HG03565 (cell line): ENCODE measurements at regions not wholly inside any gene's neighbourhood (a gene's known extent, or its start where the extent isn't known, plus 50 kb on each side); places are given as distances from the start of the nearest gene placed in this dataset.

Experiments used
- ATAC-seq: cut with Tn5 transposase; IDR thresholded peaks from one replicate; pipeline ENCODE4 v1.9.1; 2021; ENCODE audit warnings: mild to moderate bottlenecking, moderate library complexity; ENCODE audit not compliant: unreplicated experiment

DNA sequence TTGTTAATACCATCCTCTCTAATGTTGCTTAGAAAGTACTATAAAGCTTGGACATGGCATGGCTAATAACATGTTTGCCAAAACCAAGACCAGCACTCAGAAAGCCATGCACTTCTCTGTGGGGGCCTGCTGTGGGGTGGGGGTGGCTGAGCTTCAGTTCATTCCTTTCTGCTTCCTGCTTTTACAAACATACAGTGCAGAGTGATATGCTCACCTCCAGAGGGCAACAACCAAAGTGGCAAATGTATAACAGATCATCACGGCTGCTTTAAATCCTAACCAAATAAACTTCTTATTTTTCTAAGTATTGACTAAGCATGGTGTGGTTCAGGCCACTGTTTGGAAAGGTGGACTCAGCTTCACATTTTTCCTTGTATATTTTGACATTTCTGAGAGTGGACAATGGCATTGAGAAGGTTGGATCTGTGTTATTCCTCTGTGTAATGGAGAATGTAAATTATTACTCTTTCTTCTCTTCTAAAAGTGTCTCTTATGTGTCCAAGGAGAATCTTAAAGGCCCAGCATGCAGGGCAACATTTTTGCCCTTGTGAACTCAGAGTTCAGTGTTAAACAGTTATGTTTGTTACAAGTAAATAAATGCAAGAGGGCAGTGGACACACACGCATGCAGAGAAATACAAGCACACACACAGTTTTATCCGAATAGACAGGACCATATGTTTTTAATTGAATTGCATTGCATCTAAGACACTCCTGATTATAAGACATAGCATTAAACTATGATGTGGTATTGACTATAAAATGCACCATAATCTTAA, 186.1 kb downstream of the HERPUD2 start:
- no peak for ATAC-seq

DNA sequence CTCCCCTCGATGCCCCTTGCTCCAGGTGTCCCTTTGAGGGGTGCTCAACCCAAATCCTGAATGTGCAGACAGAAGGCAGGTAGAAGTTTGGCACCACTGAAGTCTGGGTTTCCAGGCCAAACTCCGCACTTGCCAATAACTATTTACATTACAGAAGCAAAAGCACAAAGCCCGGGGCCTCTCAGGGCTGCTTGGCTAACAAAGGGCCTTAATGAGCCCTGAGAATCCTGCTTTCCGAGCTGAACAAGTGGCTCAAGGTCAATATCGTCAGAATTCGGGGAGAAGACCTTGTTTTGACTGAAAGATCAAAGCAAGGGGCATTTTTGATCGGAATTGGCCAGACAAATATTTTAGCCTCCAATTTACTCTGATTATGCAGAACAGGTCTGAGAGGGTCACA, 189.9 kb downstream of the HERPUD2 start:
- no peak for ATAC-seq

DNA sequence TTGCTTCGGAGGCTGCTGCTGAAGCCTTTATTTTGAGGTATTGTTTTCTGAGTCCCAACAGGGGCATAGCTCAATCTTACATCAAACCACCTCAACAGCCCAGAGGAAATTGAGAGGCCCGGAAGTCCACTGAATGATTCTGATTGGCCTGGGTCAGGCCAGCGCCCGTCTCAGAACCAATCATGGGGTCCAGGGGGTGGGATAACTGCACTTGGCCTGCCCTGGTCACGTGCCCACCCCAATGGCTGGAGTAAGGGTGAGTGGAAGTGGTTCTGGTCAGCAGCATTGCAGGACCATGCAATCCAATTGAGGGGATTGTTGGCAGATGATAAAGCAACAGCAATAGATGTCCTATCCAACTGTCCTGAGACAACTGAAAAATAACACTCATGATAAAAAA, 190.6 kb downstream of the HERPUD2 start:
- no peak for ATAC-seq

DNA sequence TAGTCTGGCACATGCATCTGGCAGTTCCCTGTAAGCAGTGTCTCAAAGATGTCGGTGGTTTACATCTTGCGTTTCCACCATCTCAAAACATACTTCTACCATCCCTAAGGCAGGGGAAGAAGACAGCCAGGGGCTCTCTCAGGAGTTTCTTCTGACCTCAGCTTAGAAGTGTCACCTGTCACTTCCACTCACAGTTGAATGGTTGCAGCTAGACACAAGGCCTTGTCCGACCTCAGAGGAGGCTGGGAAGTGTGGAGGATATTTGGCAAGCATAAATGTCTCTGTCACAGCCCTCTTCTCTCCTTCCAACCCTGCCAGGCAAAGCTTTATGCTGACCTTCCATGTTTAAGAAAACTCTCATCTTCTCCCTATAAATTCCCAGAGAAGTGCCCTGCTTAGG, 193.3 kb downstream of the HERPUD2 start:
- no peak for ATAC-seq

DNA sequence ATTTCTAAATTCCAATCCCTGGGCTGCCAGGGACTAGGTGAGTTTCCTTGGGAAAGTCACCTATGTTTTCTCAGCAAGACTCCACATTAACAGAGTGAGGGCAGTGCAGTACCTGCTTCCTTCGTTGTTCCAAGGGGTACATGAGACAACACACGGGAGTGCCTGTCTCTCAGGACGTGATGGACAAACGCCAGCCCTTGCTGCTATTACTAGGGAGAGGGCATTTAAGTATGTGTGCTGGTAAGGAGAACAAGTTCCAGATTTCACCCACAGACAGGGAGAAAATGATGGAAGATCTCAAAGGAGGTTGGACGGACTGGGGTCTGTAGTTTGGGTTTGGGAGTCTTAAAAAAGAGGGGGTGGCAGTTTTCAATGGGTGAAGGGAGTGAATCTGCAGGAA, 195.7 kb downstream of the HERPUD2 start:
- no peak for ATAC-seq

DNA sequence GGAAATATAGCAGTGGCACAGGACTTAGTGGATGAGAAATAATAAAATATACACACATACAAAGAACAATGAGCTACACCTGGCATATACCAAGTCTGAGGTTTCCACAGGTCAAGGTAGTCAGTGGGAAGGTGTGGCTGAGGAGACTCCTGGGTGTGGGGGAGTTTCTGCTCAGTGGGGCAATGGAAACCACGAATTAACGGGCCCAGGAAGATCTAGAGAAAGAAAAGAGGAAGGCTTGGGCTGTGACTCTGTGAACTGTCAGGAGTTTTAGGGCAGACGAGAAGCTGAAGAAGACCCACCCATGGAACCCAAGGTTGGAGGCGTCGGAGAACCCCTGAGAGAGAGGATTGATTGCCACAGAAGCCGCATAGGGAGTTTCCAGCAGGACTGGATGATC, 196.5 kb downstream of the HERPUD2 start:
- no peak for ATAC-seq

DNA sequence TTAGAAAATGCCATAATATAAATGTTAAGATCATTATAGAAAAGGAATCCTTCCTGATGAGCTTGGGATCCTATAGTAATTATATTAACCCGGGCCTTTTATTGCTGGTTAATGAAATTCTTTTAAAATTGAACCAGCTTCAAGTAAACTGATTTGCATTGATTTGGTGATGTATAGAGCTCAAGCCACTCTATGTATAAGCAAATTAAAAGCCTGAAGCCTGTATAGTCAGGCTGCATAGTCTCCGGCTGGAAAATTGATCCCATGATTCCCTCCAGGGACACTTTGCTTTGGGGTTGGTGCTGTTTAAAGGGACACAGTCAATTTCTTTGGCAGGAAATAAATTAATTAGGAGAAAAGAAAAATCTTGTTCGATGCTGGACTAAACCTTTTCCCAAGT, 199.1 kb downstream of the HERPUD2 start:
- ATAC-seq: no peak

DNA sequence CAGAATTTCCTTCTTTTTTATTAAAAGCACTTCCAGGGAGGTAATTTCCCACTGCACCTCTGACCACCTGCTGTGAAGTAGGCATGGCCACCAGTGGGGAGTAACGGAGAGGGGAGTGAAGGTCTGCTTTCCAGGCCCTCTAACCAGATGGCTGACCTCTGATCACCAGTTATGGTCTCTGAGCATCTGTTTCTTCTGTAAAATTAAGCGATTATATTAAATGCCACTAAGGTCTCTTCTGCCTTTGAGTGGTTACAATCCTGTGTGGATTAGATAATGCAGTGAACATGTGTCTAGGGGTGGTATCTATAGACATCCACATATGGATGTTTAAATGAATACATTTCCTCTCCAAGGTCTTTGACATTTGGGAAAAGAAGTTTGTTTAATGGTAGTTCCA, 199.6 kb downstream of the HERPUD2 start:
- ATAC-seq: no peak

DNA sequence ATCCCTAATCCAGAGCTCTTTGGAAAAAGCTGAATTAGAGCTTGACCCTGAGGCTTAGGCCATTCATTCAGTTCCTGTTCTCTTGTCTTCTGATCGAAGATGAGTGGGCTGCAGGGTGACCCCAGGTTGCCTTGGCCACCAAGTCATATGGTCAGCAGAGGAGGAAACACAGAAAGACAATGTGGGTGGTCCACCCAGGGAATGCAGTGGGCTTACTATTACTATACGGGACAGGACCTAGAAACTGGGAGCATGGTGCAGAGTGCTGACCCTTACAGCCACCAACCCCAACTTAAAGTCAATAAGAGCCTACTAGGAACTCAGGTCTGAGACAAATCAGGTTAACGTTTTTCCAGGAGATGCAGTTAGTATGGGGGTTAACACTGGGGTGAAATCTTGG, 200.5 kb downstream of the HERPUD2 start:
- ATAC-seq: no peak

DNA sequence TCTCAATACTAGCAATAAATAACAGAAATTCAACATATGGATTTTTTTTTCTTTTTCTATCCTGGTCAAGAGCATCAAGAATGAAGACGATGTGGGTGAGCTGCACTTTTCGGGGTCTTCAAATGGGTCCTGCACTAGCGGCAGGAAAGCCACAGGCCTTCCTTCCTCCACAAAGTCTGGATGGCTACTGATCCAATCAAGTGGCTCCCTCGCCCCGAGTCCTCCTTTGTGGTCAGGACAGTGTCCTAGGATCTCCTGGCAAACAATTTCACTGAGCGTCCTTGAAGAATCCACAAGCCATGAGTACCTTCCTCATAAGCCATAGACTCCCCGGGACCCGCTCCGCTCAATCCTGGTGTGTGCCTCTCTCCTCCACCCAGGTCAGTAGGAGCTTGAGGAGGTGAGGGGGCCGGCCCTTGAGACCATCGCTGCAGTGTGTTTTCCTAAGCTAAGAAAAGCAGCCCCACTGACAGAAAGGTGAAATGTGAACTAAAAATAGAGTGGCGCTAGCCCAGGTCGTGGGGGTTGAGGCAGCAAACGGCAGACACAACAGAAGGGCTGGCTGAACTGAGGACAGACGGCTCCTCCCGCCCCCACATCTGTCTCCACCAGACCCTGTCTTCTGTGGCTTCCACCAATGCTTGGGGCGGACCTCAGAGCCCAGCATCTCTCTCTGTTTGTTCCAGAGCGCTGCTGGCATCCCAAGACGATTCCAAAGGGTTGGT, 202.3 kb downstream of the HERPUD2 start:
- ATAC-seq: no peak

DNA sequence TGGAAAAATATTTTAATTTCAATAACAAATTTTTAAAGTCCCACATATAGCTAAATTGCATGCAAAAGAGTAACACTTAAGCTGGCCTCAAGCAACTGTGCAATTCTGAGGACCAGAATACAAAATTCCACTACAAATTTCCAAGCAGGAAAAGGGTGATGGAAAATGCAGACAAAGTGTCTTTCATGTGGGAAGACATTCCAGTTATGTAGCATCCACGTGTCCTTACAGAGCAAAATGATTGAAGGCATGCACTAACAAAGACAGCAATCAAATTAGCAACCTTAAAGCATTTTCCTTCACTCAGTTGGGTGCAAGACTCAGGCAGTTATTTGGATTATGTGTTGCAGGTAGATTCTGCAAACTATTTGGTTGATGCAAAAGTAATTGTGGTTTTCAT, 203.7 kb downstream of the HERPUD2 start:
- ATAC-seq: no peak

DNA sequence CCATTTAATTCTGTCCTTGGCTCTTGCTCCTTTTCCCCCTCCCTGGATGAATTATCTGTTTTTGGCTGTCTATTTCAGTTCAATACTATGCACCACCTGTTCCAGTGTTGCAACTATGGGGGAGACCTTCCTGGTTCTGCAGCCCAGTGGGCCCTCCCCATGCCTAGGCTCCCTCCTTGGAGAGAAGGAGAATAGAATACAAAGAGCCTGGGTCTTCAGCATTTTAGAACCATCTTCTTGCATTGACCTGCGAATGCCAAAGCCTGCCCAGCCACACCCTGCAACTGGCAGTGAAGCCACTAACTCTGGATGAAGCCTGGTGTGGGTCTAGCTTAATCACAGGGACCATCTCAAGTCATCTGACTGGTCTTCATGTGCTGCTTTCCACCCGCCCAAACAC, 207.1 kb downstream of the HERPUD2 start:
- ATAC-seq: no peak

DNA sequence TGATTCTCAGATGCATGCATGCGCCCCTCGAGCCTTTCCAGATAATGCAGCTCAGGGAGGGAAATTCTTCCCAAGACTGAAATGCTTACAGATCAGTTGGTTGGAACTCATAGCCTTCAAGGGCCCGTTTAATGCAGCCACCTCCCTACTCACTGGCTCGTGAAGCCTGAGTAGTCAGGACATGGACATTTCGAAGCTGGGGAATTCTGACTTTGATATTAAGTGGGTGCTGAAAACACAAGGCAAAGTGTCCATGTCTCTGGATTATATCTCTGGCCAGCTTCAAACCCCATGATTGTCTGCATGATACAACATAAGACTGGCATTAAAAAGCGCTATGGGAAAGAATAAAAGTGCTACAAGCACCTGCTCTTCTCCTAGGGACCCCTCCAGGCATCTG, 207.5 kb downstream of the HERPUD2 start:
- no peak for ATAC-seq

DNA sequence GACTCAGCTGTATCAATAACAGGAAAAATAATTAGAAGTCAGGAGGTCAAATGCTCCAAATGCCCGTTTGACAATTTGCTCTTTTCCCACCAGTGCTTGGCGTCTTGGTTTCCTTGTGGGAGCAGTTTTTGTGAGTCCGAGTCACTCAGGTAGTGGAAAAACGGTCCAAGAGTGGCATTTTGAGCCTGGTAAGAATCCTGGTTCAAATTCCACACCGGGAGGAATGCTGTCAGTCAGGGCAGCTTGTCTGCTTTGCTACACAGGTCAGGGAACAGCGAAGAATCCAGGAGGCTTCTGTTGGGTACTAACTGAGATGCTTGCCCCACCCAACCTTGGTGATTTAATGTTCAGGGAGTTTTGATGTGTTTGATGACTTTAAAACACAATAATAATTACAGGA, 209.5 kb downstream of the HERPUD2 start:
- ATAC-seq: no peak

DNA sequence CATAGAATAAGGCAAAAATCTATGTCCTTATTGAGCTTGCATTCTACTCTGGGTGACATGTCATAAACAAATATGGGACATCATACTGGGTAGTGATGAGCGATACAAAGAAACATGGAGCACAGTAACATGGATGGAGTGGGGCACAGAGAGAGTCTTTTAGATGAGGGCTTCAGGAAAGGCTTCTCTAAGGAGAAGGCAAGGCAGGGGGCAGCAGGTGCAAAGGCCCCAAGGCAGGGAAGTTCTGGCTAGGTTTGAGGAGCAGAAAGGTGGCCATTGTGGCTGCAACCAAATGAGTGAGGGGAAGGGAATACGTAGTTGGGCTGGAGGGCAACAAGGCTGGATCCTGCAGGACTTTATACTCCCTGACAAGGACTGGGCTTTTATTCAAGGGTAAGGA, 211.4 kb downstream of the HERPUD2 start:
- no peak for ATAC-seq

DNA sequence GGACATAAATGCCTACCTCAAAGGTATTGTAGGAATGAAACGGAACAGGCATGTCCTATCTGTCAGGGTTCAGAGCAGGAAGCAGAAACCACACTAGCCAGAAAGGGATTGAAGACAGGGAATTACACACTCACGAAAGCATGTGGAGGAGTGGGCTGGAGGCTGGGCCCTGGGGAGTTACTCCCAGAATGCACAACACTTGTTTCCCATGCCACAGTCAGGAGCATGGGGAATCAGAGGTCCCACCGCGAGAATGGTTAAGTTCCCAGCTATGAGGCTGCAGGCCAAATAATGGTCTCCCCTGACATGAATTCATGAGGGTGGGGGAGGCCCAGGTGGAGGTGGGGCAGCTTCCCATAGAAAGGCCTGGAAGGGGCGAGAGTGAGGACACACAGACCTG, 212.7 kb downstream of the HERPUD2 start:
- ATAC-seq: no peak

DNA sequence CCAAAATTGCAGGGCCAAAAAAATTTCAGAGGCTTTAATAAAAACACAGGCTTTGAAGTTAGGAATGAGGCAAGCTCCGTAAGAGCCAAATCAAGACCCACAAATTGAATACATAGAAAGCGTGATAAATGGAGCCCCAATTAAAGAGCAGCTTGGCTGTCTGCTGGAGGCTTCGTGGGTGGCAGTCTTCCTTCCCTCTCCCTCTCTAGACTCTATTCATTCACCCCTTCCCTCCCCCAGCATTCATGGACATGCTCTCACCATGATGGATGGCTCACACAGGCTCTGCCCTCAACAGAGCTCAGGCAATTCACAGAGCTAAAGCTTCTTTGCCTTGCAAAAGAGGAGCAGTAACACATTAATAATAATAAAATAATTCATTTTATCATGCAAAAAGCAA, 214.1 kb downstream of the HERPUD2 start:
- ATAC-seq: no peak

DNA sequence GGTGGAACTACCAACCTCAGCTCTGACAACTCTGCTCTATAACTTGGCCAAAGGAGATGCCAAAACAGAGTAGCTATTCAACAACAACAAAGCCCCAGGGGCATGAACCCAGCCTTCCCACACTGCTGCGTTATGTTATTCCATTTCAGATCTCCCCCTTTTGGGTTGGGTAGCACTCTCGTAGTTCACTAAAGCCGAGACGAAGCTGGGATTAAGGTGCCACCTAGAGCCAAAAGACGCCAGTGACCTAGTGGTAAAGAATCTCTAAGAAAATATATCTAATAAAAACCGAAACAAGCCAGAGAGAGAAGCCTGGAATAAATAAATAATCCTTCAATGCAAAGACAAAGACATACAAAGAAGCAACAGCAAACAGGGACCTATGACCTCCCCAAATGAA, 217.3 kb downstream of the HERPUD2 start:
- ATAC-seq: no peak

DNA sequence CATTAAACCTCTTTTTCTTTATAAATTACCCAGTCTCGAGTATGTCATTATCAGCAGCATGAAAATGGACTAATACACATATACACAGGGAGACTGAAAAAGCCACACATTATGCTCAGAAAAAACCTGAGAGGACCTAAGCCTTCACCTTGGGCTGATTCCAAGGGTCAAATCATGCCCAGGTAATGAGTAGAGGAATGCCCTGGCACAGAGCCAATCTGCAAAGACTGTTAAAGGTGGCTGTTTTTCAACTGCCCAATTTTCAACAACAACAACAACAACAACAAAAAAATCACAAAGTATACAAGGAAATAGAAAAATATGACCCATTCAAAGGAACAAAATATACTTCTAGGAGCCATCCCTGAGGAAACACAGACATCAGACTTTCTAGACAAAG, 220.2 kb upstream of the TBX20 start:
- ATAC-seq: no peak

DNA sequence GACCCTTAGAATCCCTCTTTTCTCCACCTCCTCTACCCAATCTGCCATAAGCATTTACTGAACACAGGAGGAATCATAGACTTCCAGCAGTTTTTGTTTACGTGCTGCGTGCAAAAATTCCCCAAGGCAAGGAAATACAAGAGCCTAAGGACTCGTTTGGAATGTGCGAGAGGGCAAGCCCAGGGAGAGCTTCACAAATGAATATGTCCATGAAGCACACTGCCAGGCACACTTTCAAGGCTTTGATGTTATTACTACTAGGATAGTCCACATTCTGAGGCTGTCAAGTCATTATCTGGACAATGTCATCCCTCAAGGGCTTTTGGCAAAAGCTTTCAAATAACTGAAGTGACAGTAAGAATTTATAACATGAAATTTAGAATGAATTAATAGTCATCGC, 214.7 kb upstream of the TBX20 start:
- ATAC-seq: no peak

DNA sequence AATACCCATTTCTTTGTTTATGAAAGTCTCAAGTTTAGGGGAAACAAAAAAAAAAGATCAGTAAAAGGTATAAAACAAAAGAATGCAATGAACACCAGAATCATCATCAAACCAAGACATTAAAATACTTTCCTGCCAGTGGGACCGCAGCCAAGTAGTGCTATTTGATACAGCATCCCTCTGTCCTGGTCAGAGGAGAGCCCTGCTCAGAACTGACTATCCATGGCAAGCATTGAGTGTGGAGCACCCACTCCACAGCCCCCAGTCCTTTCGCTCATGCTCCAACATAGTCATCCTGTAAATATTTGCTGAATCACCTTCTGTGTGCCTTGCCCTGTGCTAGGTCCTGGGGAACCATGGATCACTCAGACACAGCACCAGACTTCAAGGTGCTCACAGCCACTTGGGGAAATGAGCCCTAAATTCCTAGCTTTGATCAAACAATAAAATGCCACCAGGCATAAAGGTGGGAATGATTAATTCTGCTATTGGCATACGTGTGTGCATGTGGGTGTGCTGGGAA, 213.6 kb upstream of the TBX20 start:
- no peak for ATAC-seq

DNA sequence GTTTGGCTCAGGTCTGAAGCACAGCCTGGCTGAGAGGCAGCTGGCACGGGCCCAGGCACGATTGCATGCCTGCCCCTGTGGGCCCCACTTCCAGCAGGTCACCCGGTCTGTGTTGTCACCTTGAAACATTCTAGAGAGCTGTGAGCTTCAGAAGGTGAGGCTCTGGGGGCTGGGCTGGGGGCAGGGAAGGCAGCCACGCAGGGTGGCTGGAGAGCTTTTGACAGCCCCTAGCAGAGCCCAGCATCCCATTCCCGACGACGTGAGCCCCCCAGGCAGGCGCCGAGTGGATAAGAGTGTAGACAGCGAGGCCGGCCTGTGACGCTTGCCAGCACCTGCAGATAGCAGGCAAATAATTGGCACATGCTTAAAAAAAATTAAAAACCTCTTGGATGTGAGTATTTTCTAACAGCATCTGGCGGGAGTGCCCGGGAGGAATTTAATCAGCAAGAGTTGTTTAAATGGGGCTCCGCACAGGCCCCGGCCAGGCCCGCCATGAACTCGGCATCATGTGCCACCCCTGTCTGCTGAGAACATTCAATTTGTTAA, 212.0 kb upstream of the TBX20 start:
- ATAC-seq: no peak
